AG09309 (cell line): ENCODE measurements at regions not wholly inside any gene's neighbourhood (a gene's known extent, or its start where the extent isn't known, plus 50 kb on each side); places are given as distances from the start of the nearest gene placed in this dataset.

Source experiments
- DNase-seq: peaks from one replicate; pipeline ENCODE4 v3.0.0-alpha.2; 2010; ENCODE audit warnings: low read depth
- H3K4me3 ChIP-seq: 2 replicates; pipeline ENCODE4 v1.5.1; 2011; ENCODE audit warnings: mild to moderate bottlenecking, low read depth, low read length, moderate library complexity; ENCODE audit not compliant: control insufficient read depth
- CTCF ChIP-seq: IDR thresholded peaks from 2 replicates; pipeline ENCODE4 v1.5.1; 2011; ENCODE audit warnings: mild to moderate bottlenecking, low read depth, low read length, inconsistent platforms; ENCODE audit not compliant: insufficient read depth, control insufficient read depth; ENCODE audit errors: missing control alignments

GRCh38 chr13:62564770-62565169 is 1149.1 kb upstream of the PCDH20 start:
- DNase-seq, result no peak
- H3K4me3 ChIP-seq, result no peak overlapping the region
- no peak for TF ChIP-seq CTCF

GRCh38 chr13:62563251-62563650 is 1147.6 kb upstream of the PCDH20 start:
- no peak overlapping the region for H3K4me3 ChIP-seq
- DNase-seq, result no peak
- TF ChIP-seq CTCF, result no peak

DNA sequence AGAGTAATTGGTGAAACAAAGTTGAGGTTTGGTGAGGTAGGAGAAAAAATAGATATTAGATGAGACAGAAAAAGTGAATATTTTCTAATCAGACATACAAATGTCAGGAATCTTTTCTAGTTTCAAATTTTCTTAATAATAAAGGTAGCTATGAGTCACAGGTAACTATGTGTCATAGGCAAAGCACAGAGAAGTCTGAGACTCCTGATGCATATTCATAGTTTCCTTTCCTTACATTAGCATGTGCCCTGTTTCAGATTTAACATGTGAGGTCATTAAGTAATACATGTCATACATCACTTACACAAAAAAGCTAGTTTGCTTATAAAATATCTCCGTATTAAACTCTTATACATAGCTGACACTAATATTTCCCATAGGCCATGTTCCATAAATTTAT is 1141.3 kb upstream of the PCDH20 start:
- H3K4me3 ChIP-seq, result no peak overlapping the region
- no peak for TF ChIP-seq CTCF
- DNase-seq, result no peak

GRCh38 chr13:62551588-62551987 is 1135.9 kb upstream of the PCDH20 start:
- no peak for DNase-seq
- TF ChIP-seq CTCF, result no peak
- no peak overlapping the region for H3K4me3 ChIP-seq

DNA sequence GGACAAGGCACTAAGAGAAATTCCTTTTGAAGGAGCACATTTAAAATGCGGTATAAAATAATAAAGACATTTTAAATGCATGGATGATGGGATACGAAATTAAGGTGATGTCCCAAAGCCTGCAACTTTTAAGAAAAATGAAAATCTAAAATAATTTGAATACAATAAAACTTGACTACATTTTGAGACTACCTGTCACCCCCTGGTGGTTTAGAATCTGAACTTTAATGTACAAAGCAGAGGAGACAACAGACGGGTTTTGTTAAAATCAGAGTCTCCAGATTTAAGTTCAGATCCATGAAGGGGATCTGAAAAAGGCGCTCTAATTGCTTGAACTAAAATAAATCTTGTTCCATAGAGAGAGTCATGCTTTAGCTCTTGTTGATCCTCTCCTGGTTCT is 1129.3 kb upstream of the PCDH20 start:
- no peak overlapping the region for H3K4me3 ChIP-seq
- no peak for TF ChIP-seq CTCF
- no peak for DNase-seq

- TF ChIP-seq CTCF, result no peak
- no peak overlapping the region for H3K4me3 ChIP-seq
- no peak for DNase-seq
Observed at GRCh38 chr13:62537593-62537992, 1121.9 kb upstream of the PCDH20 start.

DNA sequence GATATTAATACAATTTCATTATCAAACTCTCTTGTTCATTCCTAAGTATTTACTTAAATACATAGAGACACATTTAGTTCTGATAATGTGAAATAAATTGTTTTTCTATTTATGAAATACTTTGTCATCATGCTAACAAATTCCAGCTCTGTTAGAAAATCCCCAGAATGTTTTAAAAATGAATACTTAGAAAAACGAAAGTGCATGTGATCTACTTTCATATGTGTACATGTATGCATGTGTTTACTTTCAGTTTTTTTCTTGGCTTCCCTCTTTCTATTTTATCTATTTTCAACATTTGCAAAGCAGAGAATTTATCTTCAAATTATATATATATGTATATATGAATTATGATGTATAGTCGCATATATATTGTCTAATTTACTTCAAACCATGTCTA is 1110.0 kb upstream of the PCDH20 start:
- no peak overlapping the region for H3K4me3 ChIP-seq
- no peak for TF ChIP-seq CTCF
- DNase-seq, result no peak
